H9 (cell line): ENCODE measurements at regions not wholly inside any gene's neighbourhood (a gene's known extent, or its start where the extent isn't known, plus 50 kb on each side); places are given as distances from the start of the nearest gene placed in this dataset.

ENCODE experiments used
- DNase-seq: peaks from one replicate; pipeline ENCODE4 v3.0.0-alpha.2; 2017
- H2AFZ ChIP-seq: one replicate; pipeline ENCODE4 v1.6.1; 2013; ENCODE audit warnings: mild to moderate bottlenecking, low read length, control low read depth, moderate library complexity
- H2AK5ac ChIP-seq: 2 replicates; pipeline ENCODE4 v1.6.1; 2013; ENCODE audit warnings: low read length, control low read depth, mixed read lengths; ENCODE audit not compliant: insufficient read length
- H2BK120ac ChIP-seq: one replicate; pipeline ENCODE4 v1.6.1; 2013; ENCODE audit warnings: low read depth, mild to moderate bottlenecking, low read length, control low read depth, inconsistent platforms; ENCODE audit not compliant: poor library complexity, severe bottlenecking
- H2BK12ac ChIP-seq: 2 replicates; pipeline ENCODE4 v1.6.1; 2013; ENCODE audit warnings: low read length, control low read depth, mixed read lengths, low read depth; ENCODE audit not compliant: insufficient read length
- H2BK15ac ChIP-seq: 2 replicates; pipeline ENCODE4 v1.6.1; 2013; ENCODE audit warnings: low read depth, low read length, control low read depth
- H2BK20ac ChIP-seq: one replicate; pipeline ENCODE4 v1.6.1; 2013; ENCODE audit warnings: low read depth, mild to moderate bottlenecking, low read length, control low read depth, inconsistent platforms; ENCODE audit not compliant: poor library complexity, severe bottlenecking
- H2BK5ac ChIP-seq: 2 replicates; pipeline ENCODE4 v1.6.1; 2013; ENCODE audit warnings: low read length, control low read depth, mixed read lengths; ENCODE audit not compliant: insufficient read length
- H3K14ac ChIP-seq: 2 replicates; pipeline ENCODE4 v1.6.1; 2013; ENCODE audit warnings: low read length, control low read depth; ENCODE audit not compliant: insufficient read depth
- H3K18ac ChIP-seq: 2 replicates; pipeline ENCODE4 v1.6.1; 2013; ENCODE audit warnings: low read depth, mild to moderate bottlenecking, mixed read lengths, low read length, control low read depth; ENCODE audit not compliant: insufficient read length
- H3K23ac ChIP-seq: 2 replicates; pipeline ENCODE4 v1.6.1; 2013; ENCODE audit warnings: low read length, control low read depth, mixed read lengths, low read depth; ENCODE audit not compliant: insufficient read length
- H3K23me2 ChIP-seq: 2 replicates; pipeline ENCODE4 v1.6.1; 2013; ENCODE audit warnings: low read depth, mild to moderate bottlenecking, mixed read lengths, low read length, control low read depth; ENCODE audit not compliant: insufficient read length, poor library complexity, severe bottlenecking
- H3K27ac ChIP-seq: 2 replicates; pipeline ENCODE4 v1.5.1; 2013; ENCODE audit warnings: low read length, control low read depth, mixed read lengths, low read depth; ENCODE audit not compliant: insufficient read length
- H3K27me3 ChIP-seq: 2 replicates; pipeline ENCODE4 v1.6.1; 2013; ENCODE audit warnings: low read length, control low read depth, inconsistent platforms; ENCODE audit not compliant: insufficient read depth
- H3K4ac ChIP-seq: 2 replicates; pipeline ENCODE4 v1.6.1; 2013; ENCODE audit warnings: low read depth, mild to moderate bottlenecking, control low read depth, inconsistent platforms, low read length, moderate library complexity
- H3K4me1 ChIP-seq: 2 replicates; pipeline ENCODE4 v1.6.1; 2013; ENCODE audit warnings: low read length, control low read depth, inconsistent platforms; ENCODE audit not compliant: insufficient read depth
- H3K4me2 ChIP-seq: 2 replicates; pipeline ENCODE4 v1.6.1; 2013; ENCODE audit warnings: low read length, control low read depth, mixed read lengths; ENCODE audit not compliant: insufficient read length, insufficient read depth
- H3K56ac ChIP-seq: 2 replicates; pipeline ENCODE4 v1.6.1; 2013; ENCODE audit warnings: low read depth, mild to moderate bottlenecking, mixed read lengths, low read length, control low read depth; ENCODE audit not compliant: insufficient read length
- H3K79me1 ChIP-seq: 2 replicates; pipeline ENCODE4 v1.6.1; 2013; ENCODE audit warnings: low read depth, mild to moderate bottlenecking, moderate library complexity, low read length, control low read depth, inconsistent platforms; ENCODE audit not compliant: insufficient read depth, poor library complexity, severe bottlenecking
- H3K79me2 ChIP-seq: 2 replicates; pipeline ENCODE4 v1.6.1; 2013; ENCODE audit warnings: low read length, control low read depth, inconsistent platforms; ENCODE audit not compliant: insufficient read depth
- H3K9ac ChIP-seq: 2 replicates; pipeline ENCODE4 v1.6.1; 2013; ENCODE audit warnings: low read length, control low read depth, mixed read lengths; ENCODE audit not compliant: insufficient read length; ENCODE audit errors: extremely low read depth
- H3K9me3 ChIP-seq: one replicate; pipeline ENCODE4 v1.6.1; 2013; ENCODE audit warnings: low read depth, low read length, inconsistent platforms; ENCODE audit not compliant: control insufficient read depth
- H3T11ph ChIP-seq: one replicate; pipeline ENCODE4 v1.6.1; 2013; ENCODE audit warnings: mild to moderate bottlenecking, low read length, control low read depth, inconsistent platforms
- H4K20me1 ChIP-seq: one replicate; pipeline ENCODE4 v1.6.1; 2013; ENCODE audit not compliant: control insufficient read depth, insufficient read length, insufficient read depth
- H4K5ac ChIP-seq: 2 replicates; pipeline ENCODE4 v1.6.1; 2013; ENCODE audit warnings: low read depth, mild to moderate bottlenecking, mixed read lengths, low read length, control low read depth; ENCODE audit not compliant: insufficient read length
- H4K8ac ChIP-seq: replicated peaks from 2 replicates; pipeline ENCODE4 v1.6.1; 2013; ENCODE audit warnings: low read length, control low read depth, mixed read lengths, low read depth; ENCODE audit not compliant: insufficient read length
- H4K91ac ChIP-seq: 2 replicates; pipeline ENCODE4 v1.6.1; 2013; ENCODE audit warnings: low read depth, mild to moderate bottlenecking, moderate library complexity, mixed read lengths, low read length, control low read depth; ENCODE audit not compliant: insufficient read length
- H3K27ac Mint-ChIP-seq, 3 experiments: 2 replicates in 2 of 3; 3 replicates in 1 of 3; pipeline ENCODE4 v1.8.0; 2020 to 2021; ENCODE audit warnings: mixed read lengths in 3 of 3, mild to moderate bottlenecking in 1 of 3, moderate library complexity in 1 of 3
- H3K27me3 Mint-ChIP-seq: 2 replicates; pipeline ENCODE4 v1.8.0; 2021; ENCODE audit warnings: low read depth, mild to moderate bottlenecking, moderate library complexity, mixed read lengths
- H3K36me3 Mint-ChIP-seq, 3 experiments: 2 replicates in 2 of 3; 3 replicates in 1 of 3; pipeline ENCODE4 v1.8.0; 2020 to 2021; ENCODE audit warnings: low read depth in 3 of 3, mixed read lengths in 3 of 3; ENCODE audit not compliant: insufficient read depth in 1 of 3
- H3K4me1 Mint-ChIP-seq, 2 experiments: 2 replicates each; pipeline ENCODE4 v1.8.0; 2020; ENCODE audit warnings: mixed read lengths in 2 of 2
- H3K4me3 Mint-ChIP-seq, 2 experiments: 2 replicates in 1 of 2; 3 replicates in 1 of 2; pipeline ENCODE4 v1.8.0; 2020 to 2021; ENCODE audit warnings: mild to moderate bottlenecking in 2 of 2, mixed read lengths in 2 of 2, moderate library complexity in 1 of 2
- H3K9me3 Mint-ChIP-seq, 2 experiments: 2 replicates in 1 of 2; 3 replicates in 1 of 2; pipeline ENCODE4 v1.8.0; 2020; ENCODE audit warnings: mild to moderate bottlenecking in 2 of 2, mixed read lengths in 2 of 2, moderate library complexity in 1 of 2
- TF ChIP-seq, protein P1 (sequence below): fragments of 200-600 bp; sonication (generic); conservative IDR thresholded peaks from 3 replicates; pipeline ENCODE4 v1.8.0; 2021; ENCODE audit warnings: antibody characterized with exemption, mild to moderate bottlenecking

DNA sequence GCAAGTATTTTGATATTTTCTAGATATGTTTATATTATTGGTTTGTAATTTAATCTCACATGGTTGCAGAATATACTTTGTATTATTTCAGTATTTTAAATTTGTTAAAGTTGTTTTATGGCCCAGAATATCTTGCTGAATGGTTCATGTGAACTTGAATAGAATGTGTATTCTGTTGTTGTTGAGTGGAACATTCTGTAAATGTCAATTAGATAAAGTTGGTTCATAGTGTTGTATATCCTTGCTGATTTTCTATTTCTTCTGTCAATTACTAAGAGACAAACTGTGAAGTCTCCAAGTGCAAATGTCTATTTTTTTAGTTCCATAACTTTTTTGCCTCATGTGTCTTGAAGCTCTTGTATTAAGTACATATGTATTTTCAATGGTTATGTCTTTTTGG is 411.7 kb downstream of the NPIPA7 start:
- Histone ChIP-seq H4K91ac (no peak overlapping the region), H3K14ac (no peak overlapping the region), H2AFZ (no peak overlapping the region), H2AK5ac (no peak overlapping the region), H3K9ac (no peak overlapping the region), H3T11ph (no peak overlapping the region), H3K23ac (no peak overlapping the region), H4K5ac (no peak overlapping the region), H4K8ac (no peak overlapping the region), H3K4me1 (no peaks in the 10 kb centered on the region), H3K56ac (no peak overlapping the region), H3K79me2 (no peaks in the 10 kb centered on the region), H3K4ac (no peak overlapping the region), H3K18ac (no peak overlapping the region), H3K4me2 (no peak overlapping the region), H3K79me1 (no peaks in the 10 kb centered on the region), H3K27ac (no peak overlapping the region), H2BK15ac (no peak overlapping the region), H3K9me3 (no peaks in the 10 kb centered on the region), H2BK20ac (no peak overlapping the region), H2BK120ac (no peak overlapping the region), H2BK5ac (no peak overlapping the region), H4K20me1 (no peaks in the 10 kb centered on the region), H3K27me3 (no peaks in the 10 kb centered on the region), H3K23me2 (no peaks in the 10 kb centered on the region), H2BK12ac (no peak overlapping the region)
- Mint-ChIP-seq H3K4me3 (no peak overlapping the region), H3K27ac (no peak overlapping the region), H3K9me3 (peaks cover 14 to 23% of the 10 kb centered on the region in 2 experiments), H3K4me1 (peaks cover 0 to 27% of the 10 kb centered on the region in 2 experiments), H3K27me3 (peaks cover 5% of the 10 kb centered on the region), H3K36me3 (peaks cover 3 to 12% (median 6%) of the 10 kb centered on the region in 3 experiments; a peak in 6 of 7 replicates)
- TF ChIP-seq, protein P1, sequence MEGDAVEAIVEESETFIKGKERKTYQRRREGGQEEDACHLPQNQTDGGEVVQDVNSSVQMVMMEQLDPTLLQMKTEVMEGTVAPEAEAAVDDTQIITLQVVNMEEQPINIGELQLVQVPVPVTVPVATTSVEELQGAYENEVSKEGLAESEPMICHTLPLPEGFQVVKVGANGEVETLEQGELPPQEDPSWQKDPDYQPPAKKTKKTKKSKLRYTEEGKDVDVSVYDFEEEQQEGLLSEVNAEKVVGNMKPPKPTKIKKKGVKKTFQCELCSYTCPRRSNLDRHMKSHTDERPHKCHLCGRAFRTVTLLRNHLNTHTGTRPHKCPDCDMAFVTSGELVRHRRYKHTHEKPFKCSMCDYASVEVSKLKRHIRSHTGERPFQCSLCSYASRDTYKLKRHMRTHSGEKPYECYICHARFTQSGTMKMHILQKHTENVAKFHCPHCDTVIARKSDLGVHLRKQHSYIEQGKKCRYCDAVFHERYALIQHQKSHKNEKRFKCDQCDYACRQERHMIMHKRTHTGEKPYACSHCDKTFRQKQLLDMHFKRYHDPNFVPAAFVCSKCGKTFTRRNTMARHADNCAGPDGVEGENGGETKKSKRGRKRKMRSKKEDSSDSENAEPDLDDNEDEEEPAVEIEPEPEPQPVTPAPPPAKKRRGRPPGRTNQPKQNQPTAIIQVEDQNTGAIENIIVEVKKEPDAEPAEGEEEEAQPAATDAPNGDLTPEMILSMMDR, result no peak
- no peak for DNase-seq
